Lower leg skin (tissue), 3 donors: ENCODE measurements at regions not wholly inside any gene's neighbourhood (a gene's known extent, or its start where the extent isn't known, plus 50 kb on each side); places are given as distances from the start of the nearest gene placed in this dataset.

ENCODE experiments used
- CTCF ChIP-seq, 3 donors: fragments of 450-650 bp; IDR thresholded peaks; one replicate each; pipeline ENCODE4 v1.5.1; 2016; ENCODE audit warnings: antibody characterized with exemption in 3 of 3, mild to moderate bottlenecking in 3 of 3, moderate library complexity in 2 of 3
- POLR2A ChIP-seq, 2 donors: fragments of 450-650 bp; IDR thresholded peaks; one replicate each; pipeline ENCODE4 v1.6.1; 2016 to 2017; ENCODE audit warnings: antibody characterized with exemption in 2 of 2, mild to moderate bottlenecking in 1 of 2, moderate library complexity in 1 of 2

GRCh38 chr19:28886708-28887107, 326.2 kb downstream of the UQCRFS1 start:
- no peak for TF ChIP-seq CTCF (IDR thresholded peaks at IDR 0.05)
- TF ChIP-seq POLR2A (IDR thresholded peaks at IDR 0.05): no peak
